ENCODE measurements at regions not wholly inside any gene's neighbourhood (a gene's known extent, or its start where the extent isn't known, plus 50 kb on each side); places are given as distances from the start of the nearest gene placed in this dataset.

GRCh38 chr4:87716371-87717265 is 66.5 kb downstream of the DMP1 start:
- no peak for ATAC-seq
- no peak for TF ChIP-seq SNAI2 (CRISPR knock-in tag; IDR thresholded peaks at IDR 0.05)
- no peak for TF ChIP-seq CREB5 (CRISPR knock-in tag; IDR thresholded peaks at IDR 0.05; ENCODE audit: low read depth)
- no peak for TF ChIP-seq RARB (CRISPR knock-in tag; IDR thresholded peaks at IDR 0.05)
- no peak for TF ChIP-seq GLIS3 (CRISPR knock-in tag; IDR thresholded peaks at IDR 0.05)
- TF ChIP-seq ISL1 (CRISPR knock-in tag; IDR thresholded peaks at IDR 0.05), result no peak
- no peak for TF ChIP-seq ZFP30 (CRISPR knock-in tag; IDR thresholded peaks at IDR 0.05)
- no peak for TF ChIP-seq ZNF70 (CRISPR knock-in tag; IDR thresholded peaks at IDR 0.05)
- TF ChIP-seq CSRNP3 (CRISPR knock-in tag; IDR thresholded peaks at IDR 0.05), result no peak
- no peak for TF ChIP-seq CSDC2 (CRISPR knock-in tag; IDR thresholded peaks at IDR 0.05)

- TF ChIP-seq ISL1 (CRISPR knock-in tag; IDR thresholded peaks at IDR 0.05) (no peak), GLIS3 (CRISPR knock-in tag; IDR thresholded peaks at IDR 0.05) (no peak), ZNF70 (CRISPR knock-in tag; IDR thresholded peaks at IDR 0.05) (no peak), ESRRG (CRISPR knock-in tag; IDR thresholded peaks at IDR 0.05) (no peak), POU6F1 (CRISPR knock-in tag; IDR thresholded peaks at IDR 0.05; ENCODE audit: borderline replicate concordance, low read depth) (no peak), OSR1 (CRISPR knock-in tag; IDR thresholded peaks at IDR 0.05) (no peak), TSHZ2 (CRISPR knock-in tag; IDR thresholded peaks at IDR 0.05) (no peak), TOX (CRISPR knock-in tag; IDR thresholded peaks at IDR 0.05; ENCODE audit: borderline replicate concordance) (no peak), ZNF8 (CRISPR knock-in tag; IDR thresholded peaks at IDR 0.05) (no peak), SNAI2 (CRISPR knock-in tag; IDR thresholded peaks at IDR 0.05) (no peak), ZC3H10 (CRISPR knock-in tag; IDR thresholded peaks at IDR 0.05) (no peak), BACH2 (CRISPR knock-in tag; IDR thresholded peaks at IDR 0.05; ENCODE audit: borderline replicate concordance) (no peak), ZNF565 (CRISPR knock-in tag; conservative IDR thresholded peaks at IDR 0.05; ENCODE audit: low read depth) (no peak), ZFP30 (CRISPR knock-in tag; IDR thresholded peaks at IDR 0.05) (no peak)
- peak; percentile 49; the same call in 2 of the 3 replicates for ATAC-seq
Observed at GRCh38 chr4:87717276-87718031, 67.4 kb downstream of the DMP1 start.

GRCh38 chr4:87718217-87718835 is 68.2 kb downstream of the DMP1 start:
- ATAC-seq, result no peak
- TF ChIP-seq ZNF565 (CRISPR knock-in tag; conservative IDR thresholded peaks at IDR 0.05; ENCODE audit: low read depth) (no peak), SNAI2 (CRISPR knock-in tag; IDR thresholded peaks at IDR 0.05) (no peak), ZNF70 (CRISPR knock-in tag; IDR thresholded peaks at IDR 0.05) (no peak), TCF4 (CRISPR knock-in tag; IDR thresholded peaks at IDR 0.05; ENCODE audit: borderline replicate concordance) (no peak), ZNF8 (CRISPR knock-in tag; IDR thresholded peaks at IDR 0.05) (no peak), CREB5 (CRISPR knock-in tag; IDR thresholded peaks at IDR 0.05; ENCODE audit: low read depth) (no peak), PATZ1 (CRISPR knock-in tag; IDR thresholded peaks at IDR 0.05; ENCODE audit: borderline replicate concordance) (no peak), TOX (CRISPR knock-in tag; IDR thresholded peaks at IDR 0.05; ENCODE audit: borderline replicate concordance) (no peak), OSR1 (CRISPR knock-in tag; IDR thresholded peaks at IDR 0.05) (no peak), CSRNP3 (CRISPR knock-in tag; IDR thresholded peaks at IDR 0.05) (no peak), ISL1 (CRISPR knock-in tag; IDR thresholded peaks at IDR 0.05) (no peak), ZFP30 (CRISPR knock-in tag; IDR thresholded peaks at IDR 0.05) (no peak), CSDC2 (CRISPR knock-in tag; IDR thresholded peaks at IDR 0.05) (no peak), RARB (CRISPR knock-in tag; IDR thresholded peaks at IDR 0.05) (no peak), ZFP3 (CRISPR knock-in tag; IDR thresholded peaks at IDR 0.05) (no peak)
